Bronchial epithelial cell (primary cell): ENCODE measurements at regions not wholly inside any gene's neighbourhood (a gene's known extent, or its start where the extent isn't known, plus 50 kb on each side); places are given as distances from the start of the nearest gene placed in this dataset.

Experiments used
- DNase-seq: peaks from one replicate; pipeline ENCODE4 v3.0.0-alpha.2; 2010; ENCODE audit warnings: low read depth
- FAIRE-seq: peaks from 2 replicates; lab custom pipeline; 2011; peaks lifted over from hg19 to GRCh38; lab: Jason Lieb, UNC
- H3K27me3 ChIP-seq: 2 replicates; pipeline ENCODE4 v1.5.1; 2011; ENCODE audit warnings: low read length; ENCODE audit not compliant: control insufficient read depth, insufficient read depth
- H3K36me3 ChIP-seq: 2 replicates; pipeline ENCODE4 v1.5.1; 2011; ENCODE audit warnings: low read length; ENCODE audit not compliant: control insufficient read depth, insufficient read depth
- H3K4me3 ChIP-seq: 2 replicates; pipeline ENCODE4 v1.5.1; 2011; ENCODE audit warnings: mild to moderate bottlenecking, low read depth, low read length, control low read depth
- CTCF ChIP-seq: IDR thresholded peaks from 2 replicates; pipeline ENCODE4 v1.5.1; 2011; ENCODE audit warnings: mild to moderate bottlenecking, moderate library complexity, low read length, control low read depth, inconsistent platforms; ENCODE audit not compliant: insufficient read depth, severe bottlenecking

DNA sequence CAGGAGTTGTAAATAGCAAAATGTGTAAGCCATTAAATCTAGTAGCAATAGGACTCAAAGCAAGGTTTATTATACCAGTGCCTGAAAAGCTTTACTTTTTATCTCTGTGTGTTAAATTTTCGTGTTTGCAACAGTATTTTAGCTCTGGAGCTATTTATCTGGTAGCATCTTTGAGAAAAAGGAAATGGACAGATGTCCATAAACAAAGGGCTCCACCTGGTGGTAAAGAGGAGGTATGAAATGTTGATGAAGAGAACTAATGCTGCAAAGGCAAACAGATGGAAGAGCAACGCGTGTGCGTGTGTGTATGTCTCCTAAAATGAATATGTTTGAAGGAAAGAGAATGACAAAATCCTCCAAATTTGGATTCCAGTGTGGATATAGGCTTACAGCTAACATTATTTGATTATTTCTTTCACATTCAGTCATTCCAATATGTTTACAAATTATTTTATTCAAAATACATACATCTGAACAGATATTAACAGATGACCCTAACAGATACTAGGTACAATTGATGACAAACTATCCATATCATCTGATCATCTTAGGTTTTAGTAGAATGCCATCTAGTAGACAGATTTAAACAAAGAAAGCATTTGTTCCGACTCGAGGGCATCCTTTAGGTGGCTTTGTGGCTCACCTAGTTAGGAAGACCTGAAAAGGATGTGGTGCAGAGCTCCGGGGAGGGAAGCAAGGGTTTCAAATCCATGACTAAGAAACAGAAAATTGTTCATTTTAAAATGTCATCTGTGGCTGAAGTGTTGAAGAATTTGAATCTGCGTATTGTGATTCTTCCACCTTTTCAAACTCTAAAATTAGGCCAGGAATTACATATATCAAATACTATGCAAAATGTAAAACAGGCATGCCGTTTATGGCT is 383.3 kb downstream of the MTX2 start:
- DNase-seq (peak; percentile 55), FAIRE-seq (no peak)
- H3K4me3 ChIP-seq: no peak overlapping the region
- H3K36me3 ChIP-seq: no peaks in the 10 kb centered on the region
- H3K27me3 ChIP-seq: no peaks in the 10 kb centered on the region
- peak; percentile 61 for TF ChIP-seq CTCF

GRCh38 chr2:176653479-176654443 is 384.5 kb downstream of the MTX2 start:
- FAIRE-seq (no peak), DNase-seq (peak; percentile 68)
- H3K4me3 ChIP-seq: no peak overlapping the region
- no peaks in the 10 kb centered on the region for H3K36me3 ChIP-seq
- no peaks in the 10 kb centered on the region for H3K27me3 ChIP-seq
- TF ChIP-seq CTCF: peak; percentile 64

- TF ChIP-seq CTCF: no peak
- Histone ChIP-seq H3K4me3 (no peak overlapping the region), H3K36me3 (no peaks in the 10 kb centered on the region), H3K27me3 (no peaks in the 10 kb centered on the region)
- DNase-seq: no peak
- no peak for FAIRE-seq
Measured at GRCh38 chr2:176656038-176656775, 387.0 kb downstream of the MTX2 start.

GRCh38 chr2:176656776-176657140 is 387.5 kb downstream of the MTX2 start:
- DNase-seq: no peak
- no peaks in the 10 kb centered on the region for H3K27me3 ChIP-seq
- H3K36me3 ChIP-seq: no peaks in the 10 kb centered on the region
- FAIRE-seq: no peak
- H3K4me3 ChIP-seq: no peak overlapping the region
- no peak for TF ChIP-seq CTCF

DNA sequence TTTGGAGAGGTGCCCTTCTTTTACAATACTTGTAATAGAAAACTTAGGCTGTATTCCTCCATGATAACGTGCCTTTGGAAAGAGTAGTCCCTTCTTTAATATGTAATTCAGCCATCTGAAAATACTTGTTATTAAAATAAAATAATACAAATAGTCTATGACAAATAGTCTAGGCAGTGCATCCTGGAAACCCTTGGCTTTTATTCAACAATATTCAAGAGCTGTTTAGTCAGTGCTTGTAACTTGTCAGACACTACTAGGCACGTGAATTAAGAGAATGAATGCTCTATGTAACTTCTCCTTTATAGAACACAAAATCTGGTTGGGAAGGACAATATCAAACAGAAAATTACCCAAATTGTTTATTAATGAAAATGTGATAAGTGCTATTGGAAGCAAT is 388.2 kb downstream of the MTX2 start:
- H3K27me3 ChIP-seq: no peaks in the 10 kb centered on the region
- DNase-seq: no peak
- H3K36me3 ChIP-seq: no peaks in the 10 kb centered on the region
- TF ChIP-seq CTCF: no peak
- no peak for FAIRE-seq
- H3K4me3 ChIP-seq: no peak overlapping the region
